NCI-H2196 treated with DMSO at 0.1 percent for 48 hours (cell line): ENCODE measurements at regions not wholly inside any gene's neighbourhood (a gene's known extent, or its start where the extent isn't known, plus 50 kb on each side); places are given as distances from the start of the nearest gene placed in this dataset.
"Not testable (repeated sequence)": the region's sequence is repeated elsewhere in the genome, so short reads cannot be mapped to it uniquely, and the experiment has no call there.

Experiments
- DNase-seq: peaks from one replicate; lab custom pipeline; 2025; ENCODE audit not compliant: unreplicated experiment; lab: John Stamatoyannopoulos, UW

GRCh38 chr4:108466936-108467902 is 153.2 kb upstream of the RPL34 start:
- DNase-seq = peak; percentile 58

GRCh38 chr4:108465886-108466500 is 154.4 kb upstream of the RPL34 start:
- DNase-seq = no peak

GRCh38 chr4:108458681-108459080 is 161.7 kb upstream of the RPL34 start:
- DNase-seq = no peak

- no peak for DNase-seq
These were observed 166.1 kb upstream of the RPL34 start for GRCh38 chr4:108454227-108454626.

- DNase-seq = no peak
These were observed 167.0 kb upstream of the RPL34 start for GRCh38 chr4:108453366-108453765.

GRCh38 chr4:108450236-108450898 is 170.0 kb upstream of the RPL34 start:
- no peak for DNase-seq

GRCh38 chr4:108449129-108449528 is 171.2 kb upstream of the RPL34 start:
- DNase-seq = no peak

GRCh38 chr4:108446556-108446955 is 173.8 kb upstream of the RPL34 start:
- no peak for DNase-seq

GRCh38 chr4:108445716-108446115 is 174.7 kb upstream of the RPL34 start:
- DNase-seq = no peak

GRCh38 chr4:108443585-108443984 is 176.8 kb upstream of the RPL34 start:
- no peak for DNase-seq

GRCh38 chr4:108433832-108434231 is 186.5 kb upstream of the RPL34 start:
- no peak for DNase-seq

- not testable (repeated sequence) for DNase-seq
These were observed 187.0 kb upstream of the RPL34 start for GRCh38 chr4:108433394-108433793.

GRCh38 chr4:108432418-108432817 is 188.0 kb upstream of the RPL34 start:
- no peak for DNase-seq

GRCh38 chr4:108431986-108432385 is 188.4 kb upstream of the RPL34 start:
- DNase-seq = no peak

GRCh38 chr4:108430921-108431320 is 189.5 kb upstream of the RPL34 start:
- DNase-seq = no peak

- DNase-seq = no peak
These were observed 190.7 kb upstream of the RPL34 start for GRCh38 chr4:108429662-108430061.

GRCh38 chr4:108428923-108429322 is 191.5 kb upstream of the RPL34 start:
- DNase-seq = no peak

GRCh38 chr4:108427946-108428485 is 192.4 kb upstream of the RPL34 start:
- no peak for DNase-seq

- no peak for DNase-seq
These were observed 193.9 kb upstream of the RPL34 start for GRCh38 chr4:108426493-108426892.

- no peak for DNase-seq
These were observed 194.4 kb upstream of the RPL34 start for GRCh38 chr4:108425988-108426387.

GRCh38 chr4:108417923-108418322 is 202.5 kb upstream of the RPL34 start:
- no peak for DNase-seq
